Vagina (tissue), 2 donors: ENCODE measurements at regions not wholly inside any gene's neighbourhood (a gene's known extent, or its start where the extent isn't known, plus 50 kb on each side); places are given as distances from the start of the nearest gene placed in this dataset.

ENCODE experiments used
- DNase-seq, 2 donors: peaks; one replicate each; pipeline ENCODE4 v3.0.0-alpha.2; 2017; ENCODE audit errors: extremely low spot score in 2 of 2
- H3K27ac ChIP-seq: fragments of 200-600 bp; sonication (generic); one replicate; pipeline ENCODE4 v1.5.1; 2019
- H3K27me3 ChIP-seq: fragments of 200-600 bp; sonication (generic); one replicate; pipeline ENCODE4 v1.5.1; 2019
- H3K36me3 ChIP-seq, 2 donors: fragments of 200-600 bp; sonication (generic); one replicate each; pipeline ENCODE4 v1.5.1; 2017 to 2019
- H3K4me1 ChIP-seq: fragments of 200-600 bp; sonication (generic); one replicate; pipeline ENCODE4 v1.5.1; 2019
- H3K4me3 ChIP-seq, 2 donors: fragments of 200-600 bp; sonication (generic); 1 replicate in 1 of 2; 2 replicates in 1 of 2; pipeline ENCODE4 v1.5.1; 2016 to 2019
- H3K9me3 ChIP-seq: fragments of 200-600 bp; sonication (generic); one replicate; pipeline ENCODE4 v1.5.1; 2019
- CTCF ChIP-seq, 3 experiments: fragments of 450-650 bp in 2 of 3; fragments of 200-600 bp in 1 of 3; sonication (generic) in 1 of 3; IDR thresholded peaks; one replicate each; pipeline ENCODE4 v1.5.1; 2017 to 2019; ENCODE audit warnings: antibody characterized with exemption in 3 of 3, mild to moderate bottlenecking in 2 of 3, moderate library complexity in 2 of 3
- POLR2A ChIP-seq, 2 donors: fragments of 450-650 bp; IDR thresholded peaks; one replicate each; pipeline ENCODE4 v1.6.1; 2017; ENCODE audit warnings: antibody characterized with exemption in 2 of 2, mild to moderate bottlenecking in 2 of 2, moderate library complexity in 2 of 2
- POLR2AphosphoS5 ChIP-seq, 2 donors: sonication (generic); formaldehyde crosslinking; IDR thresholded peaks; one replicate each; pipeline ENCODE4 v1.9.0; 2017; ENCODE audit warnings: antibody characterized with exemption in 2 of 2, mild to moderate bottlenecking in 2 of 2, low read depth in 1 of 2; ENCODE audit not compliant: insufficient read depth in 1 of 2
- intact Hi-C: fragments of 100-400 bp; cut with DNase I; formaldehyde crosslinking; loops from one replicate; pipeline ENCODE4 v1.15.1; 2023

- Histone ChIP-seq H3K9me3 (no peaks in the 10 kb centered on the region), H3K4me1 (peaks cover 5% of the 10 kb centered on the region), H3K36me3 (no peaks in the 10 kb centered on the region), H3K27me3 (no peaks in the 10 kb centered on the region), H3K4me3 (no peak overlapping the region), H3K27ac (peak overlapping the region; percentile 62)
- DNase-seq, result peak in 1 of 2 donors; percentile 86
- TF ChIP-seq POLR2AphosphoS5 (IDR thresholded peaks at IDR 0.05; ENCODE audit: insufficient read depth in 1 of 2, low read depth in 1 of 2), result peak in 1 of 2 donors; percentile 24
- TF ChIP-seq POLR2A (IDR thresholded peaks at IDR 0.05), result no peak
- no peak for TF ChIP-seq CTCF (IDR thresholded peaks at IDR 0.05)
- intact Hi-C loops, result loop anchor here (10.0 kb wide), 1 partner anchor 124 kb away; no protein-coding TSS in a partner anchor
These were observed 105.5 kb downstream of the COPS8 start for GRCh38 chr2:237190966-237191713.

GRCh38 chr2:237191714-237192081, 106.0 kb downstream of the COPS8 start:
- no peak for TF ChIP-seq CTCF (IDR thresholded peaks at IDR 0.05)
- Histone ChIP-seq H3K36me3 (no peaks in the 10 kb centered on the region), H3K4me3 (no peak overlapping the region), H3K27me3 (no peaks in the 10 kb centered on the region), H3K27ac (peak overlapping the region; percentile 62), H3K4me1 (peaks cover 6% of the 10 kb centered on the region), H3K9me3 (no peaks in the 10 kb centered on the region)
- no peak for DNase-seq
- intact Hi-C loops, result loop anchor here (10.0 kb wide), 1 partner anchor 123 kb away; no protein-coding TSS in a partner anchor

- intact Hi-C loops, result loop anchor here (10.0 kb wide), 1 partner anchor 122 kb away; no protein-coding TSS in a partner anchor
- peak overlapping the region; percentile 62 for H3K27ac ChIP-seq
- H3K36me3 ChIP-seq, result no peaks in the 10 kb centered on the region
- no peaks in the 10 kb centered on the region for H3K9me3 ChIP-seq
- H3K4me1 ChIP-seq, result peaks cover 11% of the 10 kb centered on the region
- DNase-seq, result peak in 1 of 2 donors; percentile 82
- no peaks in the 10 kb centered on the region for H3K27me3 ChIP-seq
- no peak for TF ChIP-seq POLR2A (IDR thresholded peaks at IDR 0.05)
- TF ChIP-seq POLR2AphosphoS5 (IDR thresholded peaks at IDR 0.05; ENCODE audit: insufficient read depth in 1 of 2, low read depth in 1 of 2), result no peak
- no peak for TF ChIP-seq CTCF (IDR thresholded peaks at IDR 0.05)
- no peak overlapping the region for H3K4me3 ChIP-seq
These were observed 107.2 kb downstream of the COPS8 start for GRCh38 chr2:237192881-237193280.

- H3K4me1 ChIP-seq, result peaks cover 12% of the 10 kb centered on the region
- intact Hi-C loops, result loop anchor here (10.0 kb wide), 1 partner anchor 121 kb away; no protein-coding TSS in a partner anchor
- no peaks in the 10 kb centered on the region for H3K27me3 ChIP-seq
- TF ChIP-seq POLR2A (IDR thresholded peaks at IDR 0.05), result no peak
- TF ChIP-seq CTCF (IDR thresholded peaks at IDR 0.05), result no peak
- TF ChIP-seq POLR2AphosphoS5 (IDR thresholded peaks at IDR 0.05; ENCODE audit: insufficient read depth in 1 of 2, low read depth in 1 of 2), result no peak
- no peaks in the 10 kb centered on the region for H3K36me3 ChIP-seq
- H3K4me3 ChIP-seq, result no peak overlapping the region
- H3K9me3 ChIP-seq, result no peaks in the 10 kb centered on the region
- no peak overlapping the region for H3K27ac ChIP-seq
- DNase-seq, result peak in 1 of 2 donors; percentile 83
These were observed 107.7 kb downstream of the COPS8 start for GRCh38 chr2:237193436-237193835.

GRCh38 chr2:237194081-237194480, 108.4 kb downstream of the COPS8 start:
- Histone ChIP-seq H3K36me3 (no peaks in the 10 kb centered on the region), H3K27ac (no peak overlapping the region), H3K4me1 (peaks cover 18% of the 10 kb centered on the region), H3K27me3 (no peaks in the 10 kb centered on the region), H3K4me3 (no peak overlapping the region), H3K9me3 (no peaks in the 10 kb centered on the region)
- no peak for TF ChIP-seq CTCF (IDR thresholded peaks at IDR 0.05)
- TF ChIP-seq POLR2AphosphoS5 (IDR thresholded peaks at IDR 0.05; ENCODE audit: insufficient read depth in 1 of 2, low read depth in 1 of 2), result no peak
- no peak for TF ChIP-seq POLR2A (IDR thresholded peaks at IDR 0.05)
- DNase-seq, result no peak
- intact Hi-C loops, result loop anchor here (10.0 kb wide), 1 partner anchor 121 kb away; no protein-coding TSS in a partner anchor
